A549 (cell line): ENCODE measurements at regions not wholly inside any gene's neighbourhood (a gene's known extent, or its start where the extent isn't known, plus 50 kb on each side); places are given as distances from the start of the nearest gene placed in this dataset.

Experiments
- ATAC-seq, 2 experiments: fragments of 200-7000 bp in 1 of 2; fragments of >200 bp in 1 of 2; cut with Nextera tagmentation in 1 of 2; cut with Tn5 transposase in 1 of 2; 3 replicates each; pipeline versions ENCODE4 v1.8.0 to v1.9.1; 2018 to 2020; ENCODE audit warnings: mild to moderate bottlenecking in 1 of 2, moderate library complexity in 1 of 2
- CTCF ChIA-PET: fragments of 300-600 bp; sonication (Branson Sonifier 250); formaldehyde crosslinking; extraction: SDS; loops from one replicate; lab custom pipeline; 2021; ENCODE audit warnings: antibody characterized with exemption, inconsistent platforms; lab: Yijun Ruan, JAX
- POLR2A ChIA-PET: fragments of 350-600 bp; formaldehyde crosslinking; extraction: SDS; loops from one replicate; lab custom pipeline; 2021; ENCODE audit warnings: antibody characterized with exemption, inconsistent platforms; lab: Yijun Ruan, JAX
- DNase-seq, 2 experiments: peaks; one replicate each; pipeline versions ENCODE4 v3.0.0 to v3.0.0-alpha.2; 2011 to 2016; ENCODE audit warnings: low read depth in 1 of 2, low spot score in 1 of 2
- FAIRE-seq: peaks from 2 replicates; lab custom pipeline; 2011; peaks lifted over from hg19 to GRCh38; lab: Jason Lieb, UNC
- H3K27ac ChIP-seq, 2 experiments: fragments of >200 bp; sonication (Bioruptor Twin); formaldehyde crosslinking; 3 replicates each; pipeline ENCODE4 v1.5.1; 2016 to 2017
- H3K4me1 ChIP-seq: fragments of >200 bp; sonication (Bioruptor Twin); formaldehyde crosslinking; 3 replicates; pipeline ENCODE4 v1.6.1; 2016
- H3K4me2 ChIP-seq: fragments of >200 bp; sonication (Bioruptor Twin); formaldehyde crosslinking; 3 replicates; pipeline ENCODE4 v1.6.1; 2016
- H3K4me3 ChIP-seq: fragments of >200 bp; sonication (Bioruptor Twin); formaldehyde crosslinking; 3 replicates; pipeline ENCODE4 v1.5.1; 2016
- H3K9me3 ChIP-seq: fragments of >200 bp; sonication (Bioruptor Twin); formaldehyde crosslinking; 3 replicates; pipeline ENCODE4 v1.6.1; 2016
- BHLHE40 ChIP-seq: IDR thresholded peaks from 2 replicates; pipeline ENCODE4 v1.6.1; 2012; ENCODE audit warnings: low read depth, low read length, inconsistent platforms
- CBX2 ChIP-seq: fragments of 200-600 bp; sonication (generic); IDR thresholded peaks from 2 replicates; pipeline ENCODE4 v1.6.1; 2016; ENCODE audit warnings: low read depth, mild to moderate bottlenecking, borderline replicate concordance
- CBX8 ChIP-seq: fragments of 200-600 bp; sonication (generic); IDR thresholded peaks from 2 replicates; pipeline ENCODE4 v1.6.1; 2016
- CEBPB ChIP-seq, 2 experiments: fragments of >200 bp in 1 of 2; sonication (Bioruptor Twin) in 1 of 2; formaldehyde crosslinking in 1 of 2; IDR thresholded peaks; 2 replicates each; pipeline ENCODE4 v1.6.1; 2012 to 2016
- EHF ChIP-seq: fragments of 250-450 bp; sonication (Bioruptor Pico); IDR thresholded peaks from 2 replicates; pipeline ENCODE4 v1.5.0; 2020; ENCODE audit warnings: mild to moderate bottlenecking
- EP300 ChIP-seq, 2 experiments: fragments of >200 bp; sonication (Bioruptor Twin); formaldehyde crosslinking; IDR thresholded peaks; 2 replicates in 1 of 2; 3 replicates in 1 of 2; pipeline ENCODE4 v1.6.1; 2016 to 2017
- ESRRA ChIP-seq: fragments of 150-350 bp; IDR thresholded peaks from 2 replicates; pipeline ENCODE4 v1.6.1; 2014; ENCODE audit warnings: mild to moderate bottlenecking, low read length, borderline replicate concordance
- FOSL2 ChIP-seq, 2 experiments: fragments of 450-650 bp in 1 of 2; fragments of >200 bp in 1 of 2; sonication (Bioruptor Twin) in 1 of 2; formaldehyde crosslinking; IDR thresholded peaks; 2 replicates each; pipeline versions ENCODE4 v1.5.0 to v1.6.1; 2016 to 2020; ENCODE audit warnings: mild to moderate bottlenecking in 1 of 2, moderate library complexity in 1 of 2
- FOXS1 ChIP-seq: fragments of 250-450 bp; sonication (Bioruptor Pico); IDR thresholded peaks from 2 replicates; pipeline ENCODE4 v1.5.0; 2020; ENCODE audit warnings: mild to moderate bottlenecking, moderate library complexity
- HEYL ChIP-seq: fragments of 250-450 bp; sonication (Bioruptor Pico); IDR thresholded peaks from 2 replicates; pipeline ENCODE4 v1.8.0; 2021; ENCODE audit warnings: mild to moderate bottlenecking, moderate library complexity
- HOXA7 ChIP-seq: fragments of 250-450 bp; sonication (Bioruptor Pico); IDR thresholded peaks from 2 replicates; pipeline ENCODE4 v1.5.0; 2020; ENCODE audit warnings: mild to moderate bottlenecking, moderate library complexity
- HOXB13 ChIP-seq: fragments of 250-450 bp; sonication (Bioruptor Pico); IDR thresholded peaks from 2 replicates; pipeline ENCODE4 v1.5.0; 2020; ENCODE audit warnings: low read depth, mild to moderate bottlenecking, moderate library complexity
- JUN ChIP-seq, 2 experiments: fragments of >200 bp; sonication (Bioruptor Twin); formaldehyde crosslinking; IDR thresholded peaks; 2 replicates in 1 of 2; 3 replicates in 1 of 2; pipeline ENCODE4 v1.6.1; 2016 to 2017
- JUNB ChIP-seq: fragments of >200 bp; sonication (Bioruptor Twin); formaldehyde crosslinking; IDR thresholded peaks from 2 replicates; pipeline ENCODE4 v1.6.1; 2016
- MAX ChIP-seq: IDR thresholded peaks from 2 replicates; pipeline ENCODE4 v1.6.1; 2012
- MAZ ChIP-seq: fragments of 150-350 bp; IDR thresholded peaks from 2 replicates; pipeline ENCODE4 v1.6.1; 2014; ENCODE audit warnings: antibody characterized with exemption, low read depth, low read length, borderline replicate concordance
- MYC ChIP-seq: IDR thresholded peaks from 2 replicates; pipeline ENCODE4 v1.6.1; 2012; ENCODE audit warnings: mild to moderate bottlenecking, inconsistent platforms, low read length, improper control_type of control experiment, borderline replicate concordance
- PHF8 ChIP-seq: fragments of 200-600 bp; sonication (generic); IDR thresholded peaks from 2 replicates; pipeline ENCODE4 v1.6.1; 2016; ENCODE audit warnings: low read depth, mild to moderate bottlenecking, antibody characterized with exemption, moderate library complexity, borderline replicate concordance
- POLR2A ChIP-seq: IDR thresholded peaks from 2 replicates; pipeline ENCODE4 v1.6.1; 2012; ENCODE audit warnings: mild to moderate bottlenecking, low read length
- POLR2AphosphoS2 ChIP-seq: conservative IDR thresholded peaks from 2 replicates; pipeline ENCODE4 v1.6.1; 2012; ENCODE audit warnings: low read length, improper control_type of control experiment, inconsistent platforms
- RCOR1 ChIP-seq: fragments of 150-350 bp; IDR thresholded peaks from 2 replicates; pipeline ENCODE4 v1.6.1; 2014; ENCODE audit warnings: antibody characterized with exemption, low read length, low read depth
- REST ChIP-seq: fragments of 200-600 bp; sonication (generic); IDR thresholded peaks from 2 replicates; pipeline ENCODE4 v1.6.1; 2016; ENCODE audit warnings: antibody characterized with exemption, mild to moderate bottlenecking, moderate library complexity
- RFX5 ChIP-seq: fragments of 450-650 bp; IDR thresholded peaks from 2 replicates; pipeline ENCODE4 v1.7.1; 2014; ENCODE audit warnings: antibody characterized with exemption, mild to moderate bottlenecking, moderate library complexity
- SMC3 ChIP-seq: fragments of >200 bp; sonication (Bioruptor Twin); formaldehyde crosslinking; IDR thresholded peaks from 3 replicates; pipeline ENCODE4 v1.6.1; 2018; ENCODE audit warnings: inconsistent platforms
- ZC3H11A ChIP-seq: fragments of 450-650 bp; IDR thresholded peaks from 2 replicates; pipeline ENCODE4 v1.6.1; 2014; ENCODE audit warnings: antibody characterized with exemption, mild to moderate bottlenecking
- ZNF302 ChIP-seq: fragments of 250-450 bp; sonication (Bioruptor Pico); IDR thresholded peaks from 2 replicates; pipeline ENCODE4 v1.9.0; 2021; ENCODE audit warnings: inconsistent platforms, mild to moderate bottlenecking, moderate library complexity

- ATAC-seq = no peak
- POLR2A ChIA-PET = no interaction called here
- H3K9me3 ChIP-seq = no peaks in the 10 kb centered on the region
- no peak overlapping the region for H3K4me3 ChIP-seq
- no peak overlapping the region for H3K4me2 ChIP-seq
- no peak for TF ChIP-seq JUN (IDR thresholded peaks at IDR 0.05)
- no peak for TF ChIP-seq MAZ
- no peak for TF ChIP-seq MAX
- no peak for TF ChIP-seq SMC3
- no peak for TF ChIP-seq HOXB13
- TF ChIP-seq ZNF302 (CRISPR knock-in tag) = no peak
- TF ChIP-seq BHLHE40 = no peak
- TF ChIP-seq POLR2AphosphoS2 = no peak
- no peak for TF ChIP-seq CEBPB (IDR thresholded peaks at IDR 0.05)
- no peak for TF ChIP-seq POLR2A
- no peak for TF ChIP-seq EHF
- TF ChIP-seq FOSL2 (IDR thresholded peaks at IDR 0.05) = no peak
- no peak for TF ChIP-seq FOSL2 (CRISPR knock-in tag; IDR thresholded peaks at IDR 0.05)
- no peak for TF ChIP-seq CBX2
- TF ChIP-seq FOXS1 = no peak
- no peak overlapping the region for H3K27ac ChIP-seq
- DNase-seq = no peak
- no peak for FAIRE-seq
- CTCF ChIA-PET = interaction anchor here (0.6 to 0.7 kb wide), 2 partner anchors 35 to 108 kb away, joined by 3 read pairs; no protein-coding TSS in a partner anchor
- peaks cover 39% of the 10 kb centered on the region for H3K4me1 ChIP-seq
Measured at GRCh38 chr1:244328476-244328875, 123.2 kb downstream of the ADSS2 start.

GRCh38 chr1:244329591-244330317 is 122.0 kb downstream of the ADSS2 start:
- ATAC-seq (peak; percentile 39 to 77; a peak in 3 of 6 replicates), DNase-seq (peak in 1 of 2 experiments; percentile 67), FAIRE-seq (peak; percentile 83)
- CTCF ChIA-PET = interaction anchor here (1.3 kb wide), 1 partner anchor 11 kb away, joined by 5 read pairs; no protein-coding TSS in a partner anchor
- no peak overlapping the region for H3K4me3 ChIP-seq
- H3K9me3 ChIP-seq = no peaks in the 10 kb centered on the region
- no peak for TF ChIP-seq FOSL2 (IDR thresholded peaks at IDR 0.05)
- peak; percentile 11; the same call in 1 of the 2 replicates for TF ChIP-seq FOSL2 (CRISPR knock-in tag; IDR thresholded peaks at IDR 0.05)
- no peak for TF ChIP-seq RFX5
- TF ChIP-seq JUNB = peak; percentile 42; the same call in 1 of the 2 replicates
- no peak for TF ChIP-seq FOXS1
- no peak for TF ChIP-seq MAZ
- TF ChIP-seq CBX8 = no peak
- no peak for TF ChIP-seq HOXA7 (CRISPR knock-in tag)
- TF ChIP-seq JUN (IDR thresholded peaks at IDR 0.05) = no peak
- TF ChIP-seq EP300 (IDR thresholded peaks at IDR 0.05) = peak in 1 of 2 experiments; percentile 5; a peak in 1 of 5 replicates
- no peak for TF ChIP-seq HEYL
- TF ChIP-seq ZC3H11A = no peak
- no peak for TF ChIP-seq RCOR1
- TF ChIP-seq CEBPB (IDR thresholded peaks at IDR 0.05) = peak; percentile 19 to 64; a peak in 3 of 4 replicates
- no peak for TF ChIP-seq ESRRA
- no peak for TF ChIP-seq REST
- no peak for TF ChIP-seq MYC
- no peak for TF ChIP-seq PHF8
- peak overlapping the region; percentile 52 to 56 for H3K27ac ChIP-seq
- peak overlapping the region; percentile 52 for H3K4me2 ChIP-seq
- peaks cover 34% of the 10 kb centered on the region for H3K4me1 ChIP-seq
- POLR2A ChIA-PET = interaction anchor here (0.7 kb wide), 1 partner anchor 8 kb away, joined by 9 read pairs; no protein-coding TSS in a partner anchor
